PC-9 (cell line): ENCODE measurements at regions not wholly inside any gene's neighbourhood (a gene's known extent, or its start where the extent isn't known, plus 50 kb on each side); places are given as distances from the start of the nearest gene placed in this dataset.

Experiments used
- CTCF ChIP-seq: fragments of 200-600 bp; sonication (generic); conservative IDR thresholded peaks from 2 replicates; pipeline ENCODE4 v1.6.1; 2017; ENCODE audit warnings: mixed run types, antibody characterized with exemption, mild to moderate bottlenecking, moderate library complexity
- EZH2 ChIP-seq: fragments of 200-600 bp; sonication (generic); IDR thresholded peaks from 2 replicates; pipeline ENCODE4 v1.8.0; 2017; ENCODE audit warnings: antibody characterized with exemption, low read depth

GRCh38 chr4:8721621-8722020 lies 129.1 kb downstream of the CPZ start:
- TF ChIP-seq EZH2 (no peak), CTCF (no peak)
